Umbilical cord (tissue), 1 donor: ENCODE measurements at regions not wholly inside any gene's neighbourhood (a gene's known extent, or its start where the extent isn't known, plus 50 kb on each side); places are given as distances from the start of the nearest gene placed in this dataset.
"Not testable (repeated sequence)": the region's sequence is repeated elsewhere in the genome, so short reads cannot be mapped to it uniquely, and the experiment has no call there.

ENCODE experiments used
- DNase-seq: peaks from one replicate; pipeline ENCODE4 v3.0.0-alpha.2; 2015; ENCODE audit warnings: low spot score

DNA sequence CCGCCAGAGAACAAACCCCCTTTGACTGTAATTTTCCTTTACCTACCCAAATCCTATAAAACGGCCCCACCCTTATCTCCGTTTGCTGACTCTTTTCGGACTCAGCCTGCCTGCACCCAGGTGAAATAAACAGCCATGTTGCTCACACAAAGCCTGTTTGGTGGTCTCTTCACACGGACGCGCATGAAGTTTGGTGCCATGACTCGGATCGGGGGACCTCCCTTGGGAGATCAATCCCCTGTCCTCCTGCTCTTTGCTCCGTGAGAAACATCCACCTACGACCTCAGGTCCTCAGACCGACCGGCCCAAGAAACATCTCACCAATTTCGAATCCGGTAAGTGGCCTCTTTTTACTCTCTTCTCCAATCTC is 52.1 kb upstream of the FAM124A start:
- DNase-seq: not testable (repeated sequence)

DNA sequence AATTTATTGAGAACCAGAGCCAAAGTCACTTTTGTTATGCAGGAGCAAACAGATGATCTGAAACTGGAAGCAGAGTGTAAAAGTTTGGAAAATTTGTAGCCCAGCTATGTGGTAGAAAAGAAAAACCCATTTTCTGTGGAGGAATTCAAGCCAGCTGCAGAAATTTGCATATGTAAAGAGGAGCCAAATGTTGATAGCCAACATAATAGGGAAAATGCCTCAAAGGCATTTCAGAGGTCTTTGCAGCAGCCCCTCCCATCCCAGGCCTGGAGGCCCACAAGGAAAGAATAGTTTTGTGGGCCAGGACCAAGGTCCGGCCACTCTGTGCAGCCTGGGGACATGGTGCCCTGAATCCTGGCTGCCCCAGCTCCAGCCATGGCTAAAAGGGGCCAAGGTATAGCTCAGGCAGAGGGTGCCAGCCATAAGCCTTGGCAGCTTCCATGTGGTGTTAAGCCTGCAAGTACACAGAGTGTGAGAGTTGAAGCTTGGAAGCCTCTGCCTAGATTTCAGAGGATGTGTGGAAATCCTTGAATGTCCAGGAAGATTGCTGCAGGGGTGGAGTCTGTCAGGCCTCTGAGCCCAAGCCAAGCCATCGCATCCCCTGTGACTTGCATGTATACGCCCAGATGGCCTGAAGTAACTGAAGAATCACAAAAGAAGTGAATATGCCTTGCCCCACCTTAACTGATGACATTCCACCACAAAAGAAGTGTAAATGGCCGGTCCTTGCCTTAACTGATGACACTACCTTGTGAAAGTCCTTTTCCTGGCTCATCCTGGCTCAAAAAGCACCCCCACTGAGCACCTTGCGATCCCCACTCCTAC is 52.7 kb upstream of the FAM124A start:
- peak; percentile 23 for DNase-seq

GRCh38 chr13:51168623-51169022 is 53.6 kb upstream of the FAM124A start:
- DNase-seq: no peak

GRCh38 chr13:51167393-51168191 is 54.6 kb upstream of the FAM124A start:
- DNase-seq: peak; percentile 54

DNA sequence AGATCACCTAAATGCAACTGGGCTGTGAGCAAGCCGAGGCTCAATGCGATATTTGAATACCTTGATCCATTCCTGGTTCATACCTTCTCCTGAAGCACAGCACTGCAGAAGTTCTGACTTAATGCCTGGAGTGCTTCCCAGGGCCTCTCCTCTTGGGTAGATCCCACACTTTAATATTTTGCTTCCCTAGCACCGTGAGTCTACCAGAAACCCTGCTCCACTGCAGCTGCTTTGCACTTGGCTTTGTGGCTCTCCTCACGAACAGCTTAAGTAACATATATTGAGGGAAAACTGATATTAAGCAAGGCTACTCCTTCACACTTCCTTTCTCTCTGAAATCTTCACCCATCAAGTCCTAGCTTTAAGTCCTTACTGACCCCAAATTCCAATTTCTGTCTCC is 51.6 kb upstream of the C13orf42 start:
- DNase-seq: peak; percentile 25
